GM13977 (cell line): ENCODE measurements at regions not wholly inside any gene's neighbourhood (a gene's known extent, or its start where the extent isn't known, plus 50 kb on each side); places are given as distances from the start of the nearest gene placed in this dataset.

Source experiments
- DNase-seq: peaks from one replicate; pipeline ENCODE4 v3.0.0; 2012; ENCODE audit warnings: low spot score
- in situ Hi-C: fragments of 300-500 bp; cut with MboI; formaldehyde crosslinking; loops from one replicate; pipeline ENCODE4 v1.12.0; 2022; ENCODE audit warnings: low sequenced_read_pairs, low pct_unique_long_range_greater_than_20kb, mixed read lengths, inconsistent platforms; ENCODE audit not compliant: unreplicated experiment
- TF ChIP-seq, protein P1 (sequence below): IDR thresholded peaks from 2 replicates; pipeline ENCODE4 v1.5.1; 2012; ENCODE audit warnings: mild to moderate bottlenecking, control low read depth; ENCODE audit not compliant: insufficient read depth; ENCODE audit errors: extremely low read depth, missing control alignments

DNA sequence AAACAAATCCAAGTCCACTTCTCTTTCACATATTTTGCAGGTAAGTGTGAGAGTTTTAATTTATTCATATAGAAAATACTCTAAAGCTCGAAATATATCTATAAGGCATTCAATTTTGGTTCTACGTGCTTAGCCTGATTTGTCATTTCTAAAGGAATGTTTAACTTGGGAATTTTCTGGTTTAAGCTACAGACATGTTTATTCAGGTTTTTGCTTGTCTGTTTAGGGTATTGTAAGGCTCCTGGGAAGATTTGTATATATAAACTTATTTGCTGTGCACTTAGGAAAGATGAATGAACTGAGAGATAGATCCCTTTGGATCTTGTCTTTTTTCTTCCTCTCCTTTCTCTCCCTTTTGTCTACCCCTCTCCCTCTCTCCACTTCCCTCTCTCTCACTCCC is 185.9 kb upstream of the NEIL3 start:
- DNase-seq, result no peak
- in situ Hi-C loops, result no loop called here
- TF ChIP-seq, protein P1, sequence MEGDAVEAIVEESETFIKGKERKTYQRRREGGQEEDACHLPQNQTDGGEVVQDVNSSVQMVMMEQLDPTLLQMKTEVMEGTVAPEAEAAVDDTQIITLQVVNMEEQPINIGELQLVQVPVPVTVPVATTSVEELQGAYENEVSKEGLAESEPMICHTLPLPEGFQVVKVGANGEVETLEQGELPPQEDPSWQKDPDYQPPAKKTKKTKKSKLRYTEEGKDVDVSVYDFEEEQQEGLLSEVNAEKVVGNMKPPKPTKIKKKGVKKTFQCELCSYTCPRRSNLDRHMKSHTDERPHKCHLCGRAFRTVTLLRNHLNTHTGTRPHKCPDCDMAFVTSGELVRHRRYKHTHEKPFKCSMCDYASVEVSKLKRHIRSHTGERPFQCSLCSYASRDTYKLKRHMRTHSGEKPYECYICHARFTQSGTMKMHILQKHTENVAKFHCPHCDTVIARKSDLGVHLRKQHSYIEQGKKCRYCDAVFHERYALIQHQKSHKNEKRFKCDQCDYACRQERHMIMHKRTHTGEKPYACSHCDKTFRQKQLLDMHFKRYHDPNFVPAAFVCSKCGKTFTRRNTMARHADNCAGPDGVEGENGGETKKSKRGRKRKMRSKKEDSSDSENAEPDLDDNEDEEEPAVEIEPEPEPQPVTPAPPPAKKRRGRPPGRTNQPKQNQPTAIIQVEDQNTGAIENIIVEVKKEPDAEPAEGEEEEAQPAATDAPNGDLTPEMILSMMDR, result no peak

DNA sequence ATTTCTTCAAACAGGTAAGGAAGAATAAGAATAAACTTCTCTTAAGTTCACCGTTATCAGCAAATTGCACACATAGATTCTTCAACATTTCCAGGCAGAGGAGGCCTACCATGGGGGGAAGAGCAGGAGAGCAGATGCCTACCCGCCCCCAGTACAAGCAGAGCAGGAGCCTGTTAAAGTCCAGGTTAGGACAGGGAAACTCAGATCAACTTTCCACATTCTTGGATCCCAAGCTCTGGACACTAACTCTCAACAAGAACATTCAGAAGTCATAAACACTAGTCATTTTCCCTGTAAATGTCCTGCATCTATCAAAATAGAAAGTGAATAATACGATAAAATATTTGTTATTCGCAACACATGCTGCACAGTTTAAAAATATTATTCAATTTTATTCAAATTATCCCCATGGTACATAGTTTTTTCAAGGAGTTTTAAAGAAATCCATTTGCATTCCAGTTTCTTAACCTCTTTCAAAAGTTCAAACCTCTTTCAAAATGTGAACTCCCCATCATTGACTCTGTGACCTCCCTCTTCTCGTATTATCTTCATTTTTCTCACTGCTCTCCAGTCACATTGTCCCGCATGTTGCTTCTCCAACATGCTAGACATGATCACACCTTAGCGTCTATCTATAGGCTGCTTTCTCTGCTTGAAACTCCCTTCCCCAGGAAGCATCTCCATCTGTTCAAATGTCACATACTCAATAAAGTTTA is 185.2 kb upstream of the NEIL3 start:
- in situ Hi-C loops, result no loop called here
- DNase-seq, result no peak
- TF ChIP-seq, protein P1, result no peak

DNA sequence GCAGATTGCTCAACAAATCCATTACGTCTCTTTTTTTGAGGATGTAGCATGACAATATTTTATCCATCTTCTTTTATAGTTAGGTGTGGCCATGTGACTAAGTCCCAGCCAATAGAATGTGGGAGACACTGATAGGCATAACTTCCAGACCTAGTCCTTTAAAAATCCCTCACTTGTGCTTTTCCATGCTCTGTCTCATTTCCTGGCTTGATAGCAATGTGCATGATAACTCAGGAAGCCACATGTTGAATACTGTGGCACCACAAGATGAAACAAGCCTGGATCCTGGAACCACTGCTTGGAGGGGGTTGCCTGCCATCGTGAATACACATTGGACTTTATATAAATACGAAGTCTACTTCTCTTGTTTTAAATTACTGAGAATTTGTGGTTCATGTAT is 184.0 kb upstream of the NEIL3 start:
- in situ Hi-C loops, result no loop called here
- TF ChIP-seq, protein P1, result no peak
- DNase-seq, result no peak

DNA sequence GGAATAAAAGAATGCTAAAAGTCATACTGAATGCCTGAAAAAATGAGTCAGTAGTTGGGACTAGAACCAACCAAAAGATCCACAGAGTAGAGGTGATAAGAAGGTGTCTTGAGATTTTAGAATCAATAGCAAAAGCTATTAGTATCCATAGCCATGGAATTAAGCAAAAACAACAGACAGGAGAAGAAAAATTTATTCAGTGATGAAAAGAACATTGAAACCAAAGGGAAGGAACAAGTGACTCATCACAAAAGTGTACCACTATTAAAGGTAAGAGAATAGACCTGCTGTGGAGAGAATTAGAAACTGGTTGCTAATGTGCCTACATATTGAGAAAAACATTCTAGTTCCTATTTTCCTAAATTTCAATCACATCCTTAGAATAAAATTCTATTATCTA is 182.0 kb upstream of the NEIL3 start:
- DNase-seq, result no peak
- TF ChIP-seq, protein P1, result no peak
- in situ Hi-C loops, result no loop called here

DNA sequence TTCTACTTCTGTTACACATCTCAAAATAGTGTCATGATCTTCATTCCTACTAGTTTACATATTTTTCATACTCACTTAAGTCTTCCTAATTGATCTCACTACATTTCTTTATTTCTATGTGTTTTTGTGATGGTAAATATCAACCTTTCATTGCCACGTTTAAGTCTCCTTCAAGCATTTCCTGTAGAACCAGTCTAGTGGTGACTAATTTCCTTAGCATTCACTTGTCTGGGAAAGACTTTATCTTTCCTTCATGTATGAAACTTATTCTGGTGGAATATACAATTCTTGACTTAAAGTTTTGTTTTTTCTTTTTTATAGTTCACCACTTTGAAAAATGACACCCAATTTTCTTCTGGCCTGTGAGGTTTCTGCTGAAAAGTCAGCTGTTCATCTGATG is 181.4 kb upstream of the NEIL3 start:
- DNase-seq, result no peak
- TF ChIP-seq, protein P1, result no peak
- in situ Hi-C loops, result no loop called here

DNA sequence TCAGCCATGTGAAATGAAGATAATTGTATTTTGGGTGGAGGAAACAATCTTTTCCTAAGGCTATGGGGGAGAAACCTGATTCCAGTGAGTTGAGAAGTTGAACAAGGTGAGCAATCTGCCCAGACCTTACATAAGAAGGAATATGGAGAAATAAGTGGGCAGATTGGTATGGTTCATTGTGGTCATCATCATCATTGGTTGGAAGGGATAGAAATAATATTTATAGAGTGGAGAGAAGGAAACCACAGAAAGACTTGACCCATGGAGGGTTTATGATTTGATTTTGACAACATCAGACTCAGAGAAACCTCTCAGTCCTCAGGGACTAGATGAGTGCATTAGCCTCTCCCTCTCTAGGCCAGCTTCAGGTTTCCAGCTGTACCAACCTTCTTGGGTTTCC is 177.9 kb upstream of the NEIL3 start:
- TF ChIP-seq, protein P1, result no peak
- in situ Hi-C loops, result no loop called here
- no peak for DNase-seq

DNA sequence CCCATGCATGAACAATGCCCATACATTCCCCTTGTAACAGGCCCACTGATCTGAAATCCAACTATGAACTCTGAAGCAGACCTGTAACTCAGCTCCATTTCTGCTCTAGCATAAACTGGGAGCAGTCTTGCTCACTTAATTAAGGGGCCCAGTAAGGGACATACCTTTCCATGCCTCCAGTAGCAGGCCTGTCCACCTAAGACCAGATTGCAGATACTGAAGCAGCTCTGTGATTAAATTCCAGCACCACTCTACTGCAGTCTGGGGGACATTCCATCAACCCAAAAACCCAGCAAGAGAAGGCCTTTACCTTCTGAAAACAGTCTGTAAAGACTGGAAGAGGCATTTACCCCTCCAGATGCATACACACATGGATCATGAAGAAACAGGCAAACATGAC is 162.0 kb upstream of the NEIL3 start:
- in situ Hi-C loops, result no loop called here
- TF ChIP-seq, protein P1, result no peak
- DNase-seq, result no peak
